Choroid plexus epithelial cell (primary cell): ENCODE measurements at regions not wholly inside any gene's neighbourhood (a gene's known extent, or its start where the extent isn't known, plus 50 kb on each side); places are given as distances from the start of the nearest gene placed in this dataset.
"Not testable (repeated sequence)": the region's sequence is repeated elsewhere in the genome, so short reads cannot be mapped to it uniquely, and the experiment has no call there.

ENCODE experiments used
- DNase-seq: peaks from one replicate; pipeline ENCODE4 v3.0.0-alpha.2; 2010; ENCODE audit warnings: low read depth
- H3K4me3 ChIP-seq: 2 replicates; pipeline ENCODE4 v1.5.1; 2011; ENCODE audit warnings: low read depth, mild to moderate bottlenecking, control low read depth, low read length, moderate library complexity
- TF ChIP-seq, protein P1 (sequence below): conservative IDR thresholded peaks from 2 replicates; pipeline ENCODE4 v1.5.1; 2011; ENCODE audit warnings: low read depth, mild to moderate bottlenecking, control low read depth, inconsistent platforms, low read length, moderate library complexity

- no peak for DNase-seq
- H3K4me3 ChIP-seq: no peak overlapping the region
- TF ChIP-seq, protein P1, sequence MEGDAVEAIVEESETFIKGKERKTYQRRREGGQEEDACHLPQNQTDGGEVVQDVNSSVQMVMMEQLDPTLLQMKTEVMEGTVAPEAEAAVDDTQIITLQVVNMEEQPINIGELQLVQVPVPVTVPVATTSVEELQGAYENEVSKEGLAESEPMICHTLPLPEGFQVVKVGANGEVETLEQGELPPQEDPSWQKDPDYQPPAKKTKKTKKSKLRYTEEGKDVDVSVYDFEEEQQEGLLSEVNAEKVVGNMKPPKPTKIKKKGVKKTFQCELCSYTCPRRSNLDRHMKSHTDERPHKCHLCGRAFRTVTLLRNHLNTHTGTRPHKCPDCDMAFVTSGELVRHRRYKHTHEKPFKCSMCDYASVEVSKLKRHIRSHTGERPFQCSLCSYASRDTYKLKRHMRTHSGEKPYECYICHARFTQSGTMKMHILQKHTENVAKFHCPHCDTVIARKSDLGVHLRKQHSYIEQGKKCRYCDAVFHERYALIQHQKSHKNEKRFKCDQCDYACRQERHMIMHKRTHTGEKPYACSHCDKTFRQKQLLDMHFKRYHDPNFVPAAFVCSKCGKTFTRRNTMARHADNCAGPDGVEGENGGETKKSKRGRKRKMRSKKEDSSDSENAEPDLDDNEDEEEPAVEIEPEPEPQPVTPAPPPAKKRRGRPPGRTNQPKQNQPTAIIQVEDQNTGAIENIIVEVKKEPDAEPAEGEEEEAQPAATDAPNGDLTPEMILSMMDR: no peak
Observed at GRCh38 chr17:83024218-83024971, 55.0 kb upstream of the METRNL start.

GRCh38 chr17:83025636-83026280 lies 53.7 kb upstream of the METRNL start:
- DNase-seq: no peak
- TF ChIP-seq, protein P1: no peak
- no peak overlapping the region for H3K4me3 ChIP-seq

DNA sequence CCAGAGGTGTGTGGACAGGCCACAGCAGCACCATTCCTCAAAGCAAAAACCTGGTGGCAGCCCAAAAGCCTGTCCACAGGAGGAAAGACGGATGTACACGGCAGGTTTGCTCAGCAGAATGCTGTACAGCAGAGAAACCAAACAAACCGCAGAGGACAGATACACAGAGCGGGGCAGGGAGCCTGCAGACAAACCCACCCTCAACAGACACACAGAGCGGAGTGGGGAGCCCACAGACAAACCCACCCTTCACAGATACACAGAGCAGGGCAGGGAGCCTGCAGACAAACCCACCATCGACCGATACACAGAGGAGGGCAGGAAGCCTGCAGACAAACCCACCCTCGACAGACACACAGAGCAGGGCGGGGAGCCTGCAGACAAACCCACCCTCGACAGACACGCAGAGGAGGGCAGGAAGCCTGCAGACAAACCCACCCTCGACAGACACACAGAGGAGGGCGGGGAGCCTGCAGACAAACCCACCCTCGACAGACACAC lies 53.0 kb upstream of the METRNL start:
- no peak for DNase-seq
- H3K4me3 ChIP-seq: no peak overlapping the region
- TF ChIP-seq, protein P1: no peak

DNA sequence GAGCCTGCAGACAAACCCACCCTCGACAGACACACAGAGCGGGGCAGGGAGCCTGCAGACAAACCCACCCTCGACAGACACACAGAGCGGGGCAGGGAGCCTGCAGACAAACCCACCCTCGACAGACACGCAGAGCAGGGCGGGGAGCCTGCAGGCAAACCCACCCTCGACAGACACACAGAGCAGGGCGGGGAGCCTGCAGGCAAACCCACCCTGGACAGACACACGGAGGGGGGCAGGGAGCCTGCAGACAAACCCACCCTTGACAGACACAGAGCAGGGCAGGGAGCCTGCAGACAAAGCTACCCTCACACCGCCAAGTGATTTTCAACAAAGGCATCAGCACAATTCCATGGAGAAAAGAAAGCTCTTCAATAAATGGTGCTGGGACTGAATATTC lies 52.5 kb upstream of the METRNL start:
- H3K4me3 ChIP-seq, DNase-seq: not testable (repeated sequence)

- no peak overlapping the region for H3K4me3 ChIP-seq
- no peak for DNase-seq
- TF ChIP-seq, protein P1: no peak
Observed at GRCh38 chr17:83028851-83029250, 50.6 kb upstream of the METRNL start.

DNA sequence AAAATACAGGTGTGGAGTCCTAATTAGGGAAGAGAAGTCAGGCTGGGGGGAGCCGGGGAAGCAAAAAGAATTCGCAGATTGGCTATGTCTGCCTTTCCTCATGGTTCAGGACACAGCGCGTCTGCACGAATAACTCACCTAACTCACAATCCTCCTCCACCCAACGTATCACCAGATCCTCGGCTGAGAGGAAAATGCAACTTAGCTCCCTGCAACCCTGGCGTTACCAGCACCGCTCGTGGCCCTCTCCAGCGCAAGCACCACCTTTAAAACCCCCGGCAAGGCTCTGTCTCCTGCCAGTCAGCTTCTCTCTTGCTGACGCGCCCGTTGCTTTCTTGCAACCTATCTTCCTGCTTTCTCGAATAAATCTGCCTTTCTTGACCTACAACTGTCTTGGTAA lies 49.8 kb upstream of the METRNL start:
- TF ChIP-seq, protein P1: no peak
- H3K4me3 ChIP-seq: no peak overlapping the region
- DNase-seq: no peak
